H1 (cell line): ENCODE measurements at regions not wholly inside any gene's neighbourhood (a gene's known extent, or its start where the extent isn't known, plus 50 kb on each side); places are given as distances from the start of the nearest gene placed in this dataset.

Source experiments
- CTCF ChIA-PET: fragments of 300-600 bp; sonication (Branson Sonifier 250); formaldehyde crosslinking; loops from one replicate; lab custom pipeline; 2021; ENCODE audit not compliant: partially characterized antibody; lab: Charles Lee
- POLR2A ChIA-PET: fragments of 300-600 bp; sonication (Branson Sonifier 250); formaldehyde crosslinking; loops from one replicate; lab custom pipeline; 2021; ENCODE audit warnings: inconsistent platforms; ENCODE audit not compliant: partially characterized antibody; lab: Charles Lee
- DNase-seq, 2 experiments: peaks; one replicate each; pipeline versions ENCODE4 v3.0.0 to v3.0.0-alpha.2; 2010 to 2022; ENCODE audit warnings: low spot score in 2 of 2, low read depth in 1 of 2, mixed read lengths in 1 of 2
- FAIRE-seq: peaks from 2 replicates; lab custom pipeline; 2011; peaks lifted over from hg19 to GRCh38; lab: Jason Lieb, UNC
- H2AFZ ChIP-seq: 2 replicates; pipeline ENCODE4 v1.8.1; 2012; ENCODE audit warnings: low read length, inconsistent platforms
- H2AK5ac ChIP-seq: 2 replicates; pipeline ENCODE4 v1.6.1; 2013; ENCODE audit warnings: low read depth, low read length
- H2BK120ac ChIP-seq: replicated peaks from 2 replicates; pipeline ENCODE3; 2013; ENCODE audit warnings: low read depth, low read length, inconsistent platforms
- H2BK12ac ChIP-seq: 2 replicates; pipeline ENCODE4 v1.6.1; 2013; ENCODE audit warnings: low read depth, low read length
- H2BK15ac ChIP-seq: 2 replicates; pipeline ENCODE4 v1.6.1; 2013; ENCODE audit warnings: low read length
- H2BK20ac ChIP-seq: 2 replicates; pipeline ENCODE4 v1.6.1; 2013; ENCODE audit warnings: low read length
- H2BK5ac ChIP-seq: 2 replicates; pipeline ENCODE4 v1.6.1; 2013; ENCODE audit warnings: low read depth, low read length
- H3K14ac ChIP-seq: 2 replicates; pipeline ENCODE4 v1.6.1; 2013; ENCODE audit warnings: inconsistent platforms; ENCODE audit not compliant: insufficient read length
- H3K18ac ChIP-seq: 2 replicates; pipeline ENCODE4 v1.6.1; 2013; ENCODE audit warnings: low read length; ENCODE audit errors: extremely low read depth
- H3K23ac ChIP-seq: 2 replicates; pipeline ENCODE4 v1.6.1; 2013; ENCODE audit warnings: inconsistent platforms; ENCODE audit not compliant: insufficient read length
- H3K23me2 ChIP-seq: 2 replicates; pipeline ENCODE4 v1.6.1; 2013; ENCODE audit warnings: low read depth, low read length
- H3K27ac ChIP-seq: 2 replicates; pipeline ENCODE4 v1.6.1; 2011; ENCODE audit warnings: low read depth, low read length, inconsistent platforms
- H3K27me3 ChIP-seq, 4 experiments: replicated peaks in 1 of 4; 1 replicate in 1 of 4; 2 replicates in 3 of 4; pipeline versions ENCODE4 v1.6.1 to v1.8.1; 2011 to 2013; ENCODE audit warnings: low read length in 3 of 4, mild to moderate bottlenecking in 3 of 4, inconsistent platforms in 2 of 4, mixed read lengths in 2 of 4, moderate library complexity in 1 of 4; ENCODE audit not compliant: control insufficient read depth in 3 of 4, insufficient read depth in 3 of 4; ENCODE audit errors: extremely low read depth in 1 of 4
- H3K36me3 ChIP-seq, 4 experiments: 2 replicates each; pipeline versions ENCODE4 v1.6.1 to v1.8.1; 2011 to 2013; ENCODE audit warnings: mild to moderate bottlenecking in 4 of 4, low read length in 3 of 4, moderate library complexity in 2 of 4, control low read depth in 1 of 4, inconsistent platforms in 1 of 4; ENCODE audit not compliant: insufficient read depth in 4 of 4, control insufficient read depth in 2 of 4
- H3K4ac ChIP-seq: replicated peaks from 2 replicates; pipeline ENCODE3; 2013; ENCODE audit warnings: low read length, low read depth, mixed read lengths, inconsistent platforms; ENCODE audit not compliant: insufficient read length
- H3K4me1 ChIP-seq, 4 experiments: replicated peaks in 1 of 4; 1 replicate in 1 of 4; 2 replicates in 3 of 4; pipeline versions ENCODE4 v1.6.1 to v1.8.1; 2011 to 2013; ENCODE audit warnings: low read length in 3 of 4, inconsistent platforms in 2 of 4, mixed read lengths in 1 of 4; ENCODE audit not compliant: insufficient read depth in 4 of 4, control insufficient read depth in 3 of 4
- H3K4me2 ChIP-seq, 2 experiments: 2 replicates each; pipeline versions ENCODE4 v1.6.1 to v1.8.1; 2011 to 2013; ENCODE audit warnings: low read depth in 2 of 2, low read length in 2 of 2, control low read depth in 1 of 2, inconsistent platforms in 1 of 2, mild to moderate bottlenecking in 1 of 2; ENCODE audit not compliant: insufficient read depth in 1 of 2
- H3K4me3 ChIP-seq, 4 experiments: fragments of 200-600, 300-600 bp in 1 of 4; sonication (generic), shearing (Covaris generic), sonication (Bioruptor Twin) in 1 of 4; 2 replicates each; pipeline versions ENCODE4 v1.5.1 to v1.8.1; 2011 to 2016; ENCODE audit warnings: low read length in 4 of 4, low read depth in 3 of 4, control low read depth in 2 of 4, inconsistent platforms in 2 of 4, mild to moderate bottlenecking in 2 of 4, mixed read lengths in 1 of 4, moderate library complexity in 1 of 4; ENCODE audit not compliant: insufficient read depth in 2 of 4; ENCODE audit errors: extremely low read depth in 1 of 4
- H3K56ac ChIP-seq: replicated peaks from 2 replicates; pipeline ENCODE3; 2013; ENCODE audit warnings: low read depth, mild to moderate bottlenecking, mixed read lengths, low read length, inconsistent platforms; ENCODE audit not compliant: insufficient read length
- H3K79me1 ChIP-seq: 2 replicates; pipeline ENCODE4 v1.6.1; 2013; ENCODE audit warnings: low read depth, low read length, control low read depth
- H3K79me2 ChIP-seq, 2 experiments: 2 replicates each; pipeline versions ENCODE4 v1.6.1 to v1.8.1; 2012 to 2013; ENCODE audit warnings: low read length in 2 of 2, mild to moderate bottlenecking in 2 of 2, inconsistent platforms in 1 of 2; ENCODE audit not compliant: insufficient read depth in 2 of 2, control insufficient read depth in 1 of 2
- H3K9ac ChIP-seq, 4 experiments: replicated peaks in 1 of 4; 1 replicate in 1 of 4; 2 replicates in 3 of 4; pipeline versions ENCODE4 v1.6.1 to v1.8.1; 2011 to 2013; ENCODE audit warnings: low read depth in 3 of 4, low read length in 3 of 4, control low read depth in 2 of 4, mild to moderate bottlenecking in 2 of 4, moderate library complexity in 2 of 4, inconsistent platforms in 1 of 4; ENCODE audit errors: extremely low read depth in 1 of 4
- H3K9me3 ChIP-seq, 2 experiments: 2 replicates each; pipeline versions ENCODE4 v1.6.1 to v1.8.1; 2012 to 2013; ENCODE audit warnings: mild to moderate bottlenecking in 2 of 2, moderate library complexity in 2 of 2, control low read depth in 1 of 2, inconsistent platforms in 1 of 2, low read depth in 1 of 2, low read length in 1 of 2, mixed read lengths in 1 of 2; ENCODE audit not compliant: insufficient read depth in 2 of 2
- H4K20me1 ChIP-seq, 2 experiments: replicated peaks in 1 of 2; 2 replicates each; pipeline versions ENCODE3 to v1.8.1; 2011 to 2013; ENCODE audit warnings: inconsistent platforms in 2 of 2, low read length in 2 of 2, mild to moderate bottlenecking in 1 of 2; ENCODE audit not compliant: insufficient read depth in 2 of 2, control insufficient read depth in 1 of 2
- H4K5ac ChIP-seq: 2 replicates; pipeline ENCODE4 v1.6.1; 2013; ENCODE audit warnings: low read length, low read depth, mixed read lengths, inconsistent platforms; ENCODE audit not compliant: insufficient read length
- H4K8ac ChIP-seq: 2 replicates; pipeline ENCODE4 v1.8.0; 2013; ENCODE audit warnings: mild to moderate bottlenecking, moderate library complexity, low read length, inconsistent platforms; ENCODE audit not compliant: insufficient read depth; ENCODE audit errors: extremely low read depth
- H4K91ac ChIP-seq: replicated peaks from 2 replicates; pipeline ENCODE3; 2013; ENCODE audit warnings: low read length, mixed read lengths, inconsistent platforms; ENCODE audit not compliant: insufficient read length
- HDAC6 ChIP-seq: IDR thresholded peaks from one replicate; pipeline ENCODE4 v1.7.1; 2012; ENCODE audit warnings: low read depth, mild to moderate bottlenecking, inconsistent platforms, low read length, moderate library complexity
- RFX5 ChIP-seq: IDR thresholded peaks from 2 replicates; pipeline ENCODE4 v1.6.1; 2011; ENCODE audit warnings: low read depth, low read length, improper control_type of control experiment, borderline replicate concordance
- WGBS, 2 experiments: shearing (Covaris generic) in 1 of 2; methylation state at CpG; one replicate each; pipeline versions ENCODE4 v1.1.6 to v1.1.7; 2013 to 2015; ENCODE audit warnings: low lambda C conversion rate in 2 of 2, mixed read lengths in 2 of 2, inconsistent platforms in 1 of 2, low coverage in 1 of 2, missing lambda C conversion rate in 1 of 2; ENCODE audit not compliant: insufficient replicate concordance in 2 of 2, insufficient coverage in 1 of 2, insufficient read length in 1 of 2; ENCODE audit errors: extremely low coverage in 1 of 2, missing lambda C conversion rate in 1 of 2; 5-methylcytosine and 5-hydroxymethylcytosine counted together

GRCh38 chr15:69734699-69735098, 282.1 kb downstream of the RPLP1 start:
- no peak overlapping the region for H4K91ac ChIP-seq
- H3K79me2 ChIP-seq, result no peaks in the 10 kb centered on the region
- no peak overlapping the region for H3K18ac ChIP-seq
- WGBS, 2 experiments, result 87% methylated on average over 5 of the region's 5 CpGs; no CpG with 5 or more reads in 1 of the 2 experiments
- no peaks in the 10 kb centered on the region for H4K20me1 ChIP-seq
- H3K79me1 ChIP-seq, result no peaks in the 10 kb centered on the region
- H4K5ac ChIP-seq, result no peak overlapping the region
- POLR2A ChIA-PET, result interaction anchor here (1.0 to 1.6 kb wide), 2 partner anchors 9 to 364 kb away, joined by 3 to 4 read pairs; no protein-coding TSS in a partner anchor
- H4K8ac ChIP-seq, result peak overlapping the region; percentile 54; the same call in 1 of the 2 replicates
- no peaks in the 10 kb centered on the region for H3K23me2 ChIP-seq
- peaks cover 0 to 4% (median under 1%) of the 10 kb centered on the region in 4 experiments; a peak in 3 of 7 replicates for H3K4me1 ChIP-seq
- no peaks in the 10 kb centered on the region for H3K27me3 ChIP-seq
- no peak overlapping the region for H2BK15ac ChIP-seq
- no peak overlapping the region for H2BK20ac ChIP-seq
- CTCF ChIA-PET, result interaction anchor here (0.8 to 4.7 kb wide), 6 partner anchors 11 to 533 kb away, joined by 3 to 19 read pairs (median 4); no protein-coding TSS in a partner anchor
- no peak overlapping the region for H3K27ac ChIP-seq
- H3K9me3 ChIP-seq, result no peaks in the 10 kb centered on the region
- TF ChIP-seq RFX5, result peak; percentile 44; the same call in 1 of the 2 replicates
- TF ChIP-seq HDAC6, result no peak
- H2AK5ac ChIP-seq, result no peak overlapping the region
- no peak overlapping the region for H3K23ac ChIP-seq
- H3K36me3 ChIP-seq, result no peaks in the 10 kb centered on the region
- no peak overlapping the region for H3K4ac ChIP-seq
- no peak overlapping the region for H3K4me3 ChIP-seq
- no peak overlapping the region for H2BK5ac ChIP-seq
- no peak overlapping the region for H3K4me2 ChIP-seq
- DNase-seq, result no peak
- no peak overlapping the region for H3K56ac ChIP-seq
- no peak overlapping the region for H2BK12ac ChIP-seq
- H3K14ac ChIP-seq, result no peak overlapping the region
- FAIRE-seq, result no peak
- no peak overlapping the region for H2AFZ ChIP-seq
- H2BK120ac ChIP-seq, result no peak overlapping the region
- no peak overlapping the region for H3K9ac ChIP-seq
